HUES48 (cell line): ENCODE measurements at regions not wholly inside any gene's neighbourhood (a gene's known extent, or its start where the extent isn't known, plus 50 kb on each side); places are given as distances from the start of the nearest gene placed in this dataset.
"Not testable (repeated sequence)": the region's sequence is repeated elsewhere in the genome, so short reads cannot be mapped to it uniquely, and the experiment has no call there.

Experiments
- H3K27ac ChIP-seq: one replicate; pipeline ENCODE4 v1.7.0; 2013; ENCODE audit warnings: low read depth, low read length, inconsistent platforms
- H3K27me3 ChIP-seq: 2 replicates; pipeline ENCODE4 v1.6.1; 2013; ENCODE audit warnings: mild to moderate bottlenecking, low read length; ENCODE audit not compliant: control insufficient read depth, insufficient read depth
- H3K36me3 ChIP-seq: 2 replicates; pipeline ENCODE4 v1.6.1; 2013; ENCODE audit warnings: low read length; ENCODE audit not compliant: control insufficient read depth, insufficient read depth
- H3K4me1 ChIP-seq: 2 replicates; pipeline ENCODE4 v1.6.1; 2013; ENCODE audit warnings: mild to moderate bottlenecking, low read length; ENCODE audit not compliant: control insufficient read depth, insufficient read depth
- H3K4me3 ChIP-seq: 2 replicates; pipeline ENCODE4 v1.5.1; 2013; ENCODE audit warnings: mild to moderate bottlenecking, low read depth, low read length
- H3K9ac ChIP-seq: 2 replicates; pipeline ENCODE4 v1.6.1; 2013; ENCODE audit warnings: mild to moderate bottlenecking, low read depth, low read length, moderate library complexity
- H3K9me3 ChIP-seq: 2 replicates; pipeline ENCODE4 v1.6.1; 2013; ENCODE audit warnings: low read length; ENCODE audit not compliant: control insufficient read depth, insufficient read depth

DNA sequence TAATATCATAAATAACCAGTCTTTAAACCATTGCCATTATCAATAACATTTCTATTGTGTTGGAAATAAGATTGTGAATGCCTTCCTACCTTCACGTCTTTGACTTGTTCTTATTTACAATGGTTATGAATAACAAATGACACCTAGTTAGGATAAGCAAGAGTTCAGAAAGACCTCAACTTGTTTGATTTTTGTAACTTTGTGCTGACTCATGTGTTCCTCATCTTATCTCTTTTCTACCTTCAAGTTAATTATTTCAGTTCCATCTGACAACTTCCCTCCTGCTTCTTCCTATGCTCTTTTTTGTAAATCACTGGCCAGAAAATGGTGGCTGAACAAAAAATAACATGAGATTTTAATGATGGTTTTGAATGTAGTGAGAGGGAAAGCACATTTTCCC lies 538.5 kb upstream of the TUSC1 start:
- H3K27me3 ChIP-seq, result no peaks in the 10 kb centered on the region
- H3K27ac ChIP-seq, result no peak overlapping the region
- H3K9me3 ChIP-seq, result peaks cover 13% of the 10 kb centered on the region
- no peak overlapping the region for H3K9ac ChIP-seq
- H3K4me1 ChIP-seq, result no peaks in the 10 kb centered on the region
- H3K4me3 ChIP-seq, result no peak overlapping the region
- no peaks in the 10 kb centered on the region for H3K36me3 ChIP-seq

DNA sequence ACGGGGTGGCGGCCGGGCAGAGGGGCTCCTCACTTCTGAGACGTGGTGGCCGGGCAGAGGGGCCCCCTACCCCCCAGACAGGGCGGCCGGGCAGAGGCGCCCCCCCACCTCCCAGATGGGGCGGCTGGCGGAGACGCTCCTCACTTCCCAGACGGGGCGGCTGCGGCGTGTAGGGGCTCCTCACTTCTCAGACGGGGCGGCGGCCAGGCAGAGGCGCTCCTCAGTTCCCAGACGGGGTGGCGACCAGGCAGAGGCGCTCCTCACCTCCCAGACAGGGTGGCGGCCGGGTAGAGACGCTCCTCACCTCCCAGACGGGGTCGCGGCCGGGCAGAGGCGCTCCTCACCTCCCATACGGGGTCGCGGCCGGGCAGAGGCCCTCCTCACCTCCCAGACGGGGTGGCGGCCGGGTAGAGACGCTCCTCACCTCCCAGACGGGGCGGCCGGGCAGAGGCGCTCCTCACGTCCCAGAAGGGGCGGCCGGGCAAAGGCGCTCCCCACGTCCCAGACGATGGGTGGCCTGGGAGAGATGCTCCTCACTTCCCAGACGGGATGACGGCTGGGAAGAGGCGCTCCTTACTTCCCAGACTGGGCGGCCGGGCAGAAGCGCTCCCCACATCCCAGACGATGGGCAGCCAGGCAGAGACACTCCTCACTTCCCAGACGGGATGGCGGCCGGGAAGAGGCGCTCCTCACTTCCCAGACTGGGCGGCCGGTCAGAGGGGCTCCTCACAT lies 536.6 kb upstream of the TUSC1 start:
- peaks cover 13% of the 10 kb centered on the region for H3K9me3 ChIP-seq
- not testable (repeated sequence) for H3K4me1 ChIP-seq

DNA sequence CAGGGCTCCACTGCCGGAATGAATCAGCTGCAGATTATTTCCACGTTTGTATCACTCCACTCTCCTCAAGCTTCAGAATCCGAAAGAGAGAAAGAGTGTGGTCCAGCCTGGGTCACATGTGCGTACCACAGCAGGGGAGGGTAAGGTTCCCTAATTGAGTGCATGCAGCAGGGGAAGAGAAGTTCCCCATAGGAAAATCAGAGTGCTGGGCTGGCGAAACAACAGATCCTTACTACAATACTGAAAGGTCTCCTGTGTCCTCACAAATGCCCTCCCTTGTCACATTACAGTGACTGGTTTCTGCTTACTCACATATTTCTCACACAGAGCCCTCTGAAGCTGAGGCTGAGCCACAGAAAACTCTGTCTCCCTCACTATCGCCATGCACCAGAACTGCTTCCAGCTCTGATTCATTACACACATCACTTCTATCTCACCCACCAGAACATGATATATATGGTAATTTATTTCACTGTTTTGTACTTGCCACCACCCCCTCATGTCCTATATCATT lies 532.2 kb upstream of the TUSC1 start:
- peaks cover 8% of the 10 kb centered on the region for H3K4me1 ChIP-seq
- H3K27me3 ChIP-seq, result no peaks in the 10 kb centered on the region
- H3K27ac ChIP-seq, result no peak overlapping the region
- H3K4me3 ChIP-seq, result no peak overlapping the region
- H3K9me3 ChIP-seq, result no peaks in the 10 kb centered on the region; the same call in 1 of the 2 replicates
- no peaks in the 10 kb centered on the region for H3K36me3 ChIP-seq
- no peak overlapping the region for H3K9ac ChIP-seq

More for the DNA sequence above, 536.6 kb upstream of the TUSC1 start:
- not testable (repeated sequence) for H3K27ac ChIP-seq, H3K27me3 ChIP-seq, H3K4me3 ChIP-seq, H3K9ac ChIP-seq, H3K36me3 ChIP-seq

DNA sequence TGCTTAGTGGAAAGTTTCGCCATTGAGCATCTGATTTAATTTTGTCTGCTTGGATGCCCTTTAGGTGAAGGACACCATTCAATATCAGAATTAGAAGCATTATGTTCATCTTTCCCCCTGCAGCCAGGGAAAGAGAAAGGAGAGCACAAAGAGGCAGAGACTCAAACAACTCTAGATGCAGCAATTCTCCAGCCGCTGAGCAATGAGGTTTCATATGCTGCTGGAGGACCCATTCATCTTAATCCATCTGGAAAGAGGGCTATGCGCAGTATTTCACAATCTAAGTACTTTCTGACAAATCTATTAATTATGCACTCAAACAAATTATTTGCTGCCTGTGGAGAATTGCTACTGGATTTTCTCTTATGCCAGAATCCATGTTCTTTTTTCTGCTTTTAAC lies 527.0 kb upstream of the TUSC1 start:
- no peaks in the 10 kb centered on the region for H3K36me3 ChIP-seq
- H3K4me3 ChIP-seq, result no peak overlapping the region
- H3K9me3 ChIP-seq, result no peaks in the 10 kb centered on the region
- H3K27me3 ChIP-seq, result no peaks in the 10 kb centered on the region
- no peak overlapping the region for H3K27ac ChIP-seq
- peaks cover 3% of the 10 kb centered on the region for H3K4me1 ChIP-seq
- H3K9ac ChIP-seq, result no peak overlapping the region

DNA sequence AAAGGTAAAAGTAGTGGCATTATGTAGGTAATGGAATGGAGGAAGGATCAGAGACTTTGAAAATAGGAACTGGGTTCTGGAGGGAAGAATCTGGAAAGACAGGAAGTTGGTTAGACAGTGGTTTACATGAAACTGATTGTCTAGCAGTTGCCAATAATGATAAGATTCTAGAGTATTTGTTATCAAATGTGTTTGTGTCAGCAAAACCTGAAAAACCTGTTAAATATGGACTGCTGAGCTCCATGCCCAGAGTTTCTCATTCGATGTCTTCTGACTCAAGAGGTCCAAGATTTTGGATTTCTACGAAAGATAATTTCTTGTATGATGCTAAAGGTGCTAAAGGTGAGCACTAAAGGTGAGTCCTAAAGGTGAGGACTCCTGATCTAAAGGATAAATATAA lies 515.0 kb upstream of the TUSC1 start:
- no peaks in the 10 kb centered on the region for H3K4me1 ChIP-seq
- no peaks in the 10 kb centered on the region for H3K9me3 ChIP-seq
- H3K27ac ChIP-seq, result no peak overlapping the region
- no peak overlapping the region for H3K9ac ChIP-seq
- H3K36me3 ChIP-seq, result no peaks in the 10 kb centered on the region
- H3K27me3 ChIP-seq, result no peaks in the 10 kb centered on the region
- no peak overlapping the region for H3K4me3 ChIP-seq

DNA sequence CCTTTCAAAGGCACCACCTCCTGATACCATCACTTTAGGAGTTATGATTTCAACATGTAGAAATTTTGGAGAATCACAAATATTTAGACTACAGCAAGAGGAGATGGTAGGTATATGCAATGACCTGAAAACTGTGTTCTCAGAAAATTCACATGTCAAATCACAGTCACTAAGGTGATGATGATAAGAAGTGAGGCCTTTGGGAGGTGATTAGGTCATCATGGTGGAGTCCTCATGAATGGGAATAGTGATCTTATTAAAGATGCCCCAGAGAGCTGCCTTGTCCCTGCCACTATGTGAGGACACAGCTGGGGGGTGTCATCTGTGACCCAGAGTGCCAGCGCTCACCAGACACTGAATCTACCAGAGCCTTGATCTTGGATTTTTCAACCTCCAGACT lies 513.5 kb upstream of the TUSC1 start:
- H3K9me3 ChIP-seq, result no peaks in the 10 kb centered on the region
- H3K27ac ChIP-seq, result no peak overlapping the region
- H3K36me3 ChIP-seq, result no peaks in the 10 kb centered on the region
- no peak overlapping the region for H3K4me3 ChIP-seq
- no peaks in the 10 kb centered on the region for H3K4me1 ChIP-seq
- no peaks in the 10 kb centered on the region for H3K27me3 ChIP-seq
- no peak overlapping the region for H3K9ac ChIP-seq

DNA sequence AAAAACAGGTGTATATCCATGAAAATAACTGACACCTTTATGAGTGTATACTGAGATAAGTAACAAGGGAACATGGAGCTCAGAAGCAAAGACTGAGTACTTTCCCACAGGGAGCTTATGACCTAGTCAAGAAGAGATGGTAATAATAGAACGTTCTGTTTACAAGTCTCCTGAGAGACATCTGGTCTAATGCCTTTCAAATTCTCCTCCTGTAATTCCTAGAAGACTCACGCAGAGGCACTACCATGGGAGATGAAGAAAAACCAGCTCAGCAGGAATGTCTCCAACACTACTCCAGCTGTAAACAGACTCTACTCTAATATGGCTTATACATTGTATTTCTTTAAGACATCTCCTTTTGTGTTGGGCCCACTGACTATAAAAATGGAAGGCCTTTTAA lies 503.6 kb upstream of the TUSC1 start:
- Histone ChIP-seq H3K4me3 (no peak overlapping the region), H3K27me3 (no peaks in the 10 kb centered on the region), H3K9ac (no peak overlapping the region), H3K36me3 (no peaks in the 10 kb centered on the region), H3K4me1 (no peaks in the 10 kb centered on the region), H3K27ac (no peak overlapping the region), H3K9me3 (no peaks in the 10 kb centered on the region)

DNA sequence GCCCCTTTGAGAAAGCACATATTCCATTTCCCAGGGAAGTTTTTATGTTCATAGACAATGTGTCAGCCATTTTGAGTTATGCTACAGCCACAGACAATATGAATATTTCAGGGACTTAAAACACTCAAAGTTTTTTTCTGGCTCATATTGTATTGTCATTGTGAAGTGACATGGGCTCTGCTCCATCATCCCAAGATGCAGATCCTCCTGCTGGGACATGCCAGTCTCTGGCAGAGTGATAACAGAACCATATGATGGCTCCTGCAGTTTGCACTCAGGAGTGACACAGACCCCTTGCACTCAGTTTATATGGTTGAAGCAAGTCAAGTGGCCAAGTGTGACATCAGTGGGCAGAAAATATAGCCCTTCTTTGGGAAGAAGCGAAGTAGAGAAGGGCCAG lies 498.4 kb upstream of the TUSC1 start:
- Histone ChIP-seq H3K27me3 (no peaks in the 10 kb centered on the region), H3K27ac (no peak overlapping the region), H3K4me1 (peaks cover 7% of the 10 kb centered on the region), H3K36me3 (no peaks in the 10 kb centered on the region), H3K9me3 (no peaks in the 10 kb centered on the region), H3K9ac (no peak overlapping the region), H3K4me3 (no peak overlapping the region)

DNA sequence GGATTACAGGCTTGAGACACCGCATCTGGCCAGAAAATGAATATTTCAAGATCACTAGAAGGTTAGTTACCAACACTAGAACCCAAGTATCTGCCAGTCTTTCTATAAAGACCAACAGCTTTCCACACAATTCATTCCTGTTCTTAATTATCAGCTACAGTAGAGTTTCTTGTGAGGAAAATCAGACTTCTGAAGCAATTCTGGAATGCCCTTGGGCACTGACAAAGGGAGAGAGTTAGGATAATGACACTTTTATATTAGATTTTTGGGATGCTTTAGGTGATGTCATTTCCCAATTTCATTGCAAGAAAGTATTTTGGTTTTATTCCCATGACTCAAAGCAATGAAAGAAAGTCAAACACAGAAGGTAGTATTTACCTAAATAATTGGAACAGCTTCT lies 497.0 kb upstream of the TUSC1 start:
- H3K36me3 ChIP-seq, result no peaks in the 10 kb centered on the region
- H3K27me3 ChIP-seq, result no peaks in the 10 kb centered on the region
- H3K4me1 ChIP-seq, result peaks cover 12% of the 10 kb centered on the region
- H3K4me3 ChIP-seq, result no peak overlapping the region
- H3K27ac ChIP-seq, result no peak overlapping the region
- no peak overlapping the region for H3K9ac ChIP-seq
- no peaks in the 10 kb centered on the region for H3K9me3 ChIP-seq

DNA sequence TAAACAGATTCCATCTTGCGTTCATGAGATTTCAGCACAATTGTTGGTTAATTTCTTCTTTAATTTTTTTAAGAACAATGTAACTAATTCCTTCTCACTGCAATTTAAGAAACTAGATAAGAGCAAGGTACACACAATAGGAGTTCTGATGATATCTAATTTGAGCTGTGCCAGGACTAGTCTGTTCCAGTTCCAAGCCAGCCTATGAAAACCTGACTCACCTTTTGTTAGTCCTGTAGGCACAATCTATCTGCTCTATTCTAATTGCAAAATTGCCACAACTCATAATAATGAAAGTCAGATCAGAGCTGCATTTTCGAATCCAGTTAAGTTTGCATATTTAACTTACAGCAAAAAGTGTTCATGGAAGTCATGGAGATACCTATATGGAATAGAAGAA lies 494.1 kb upstream of the TUSC1 start:
- Histone ChIP-seq H3K27me3 (no peaks in the 10 kb centered on the region), H3K9ac (no peak overlapping the region), H3K4me1 (peaks cover 20% of the 10 kb centered on the region), H3K27ac (no peak overlapping the region), H3K9me3 (no peaks in the 10 kb centered on the region), H3K36me3 (no peaks in the 10 kb centered on the region), H3K4me3 (no peak overlapping the region)

DNA sequence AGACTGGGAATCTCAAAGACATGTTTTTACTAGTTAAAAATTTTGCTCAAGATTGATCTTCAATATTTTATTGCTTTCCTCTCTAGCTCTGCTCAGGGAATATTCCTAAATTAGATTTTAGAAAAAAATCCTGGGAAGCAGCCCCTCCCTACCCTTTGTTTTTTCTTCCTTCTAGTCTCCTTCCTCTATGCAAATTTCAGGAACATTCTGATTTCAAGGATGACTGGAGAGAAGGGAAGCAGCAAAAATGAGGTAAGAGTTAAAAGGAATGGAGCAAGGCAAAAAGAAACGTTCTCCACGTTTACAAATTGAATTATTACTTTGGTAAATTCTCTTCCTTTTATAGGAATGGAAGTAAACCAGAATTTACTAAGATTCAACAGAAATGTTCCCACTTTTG lies 493.4 kb upstream of the TUSC1 start:
- Histone ChIP-seq H3K4me1 (peaks cover 20% of the 10 kb centered on the region), H3K9me3 (no peaks in the 10 kb centered on the region), H3K27me3 (no peaks in the 10 kb centered on the region), H3K4me3 (no peak overlapping the region), H3K36me3 (no peaks in the 10 kb centered on the region), H3K27ac (no peak overlapping the region), H3K9ac (no peak overlapping the region)
